ENCODE measurements at regions not wholly inside any gene's neighbourhood (a gene's known extent, or its start where the extent isn't known, plus 50 kb on each side); places are given as distances from the start of the nearest gene placed in this dataset.
"Not testable (repeated sequence)": the region's sequence is repeated elsewhere in the genome, so short reads cannot be mapped to it uniquely, and the experiment has no call there.

GRCh38 chr6:78783366-78783765 is 84.0 kb upstream of the IRAK1BP1 start:
- not testable (repeated sequence) for DNase-seq (ENCODE audit: low spot score)

DNA sequence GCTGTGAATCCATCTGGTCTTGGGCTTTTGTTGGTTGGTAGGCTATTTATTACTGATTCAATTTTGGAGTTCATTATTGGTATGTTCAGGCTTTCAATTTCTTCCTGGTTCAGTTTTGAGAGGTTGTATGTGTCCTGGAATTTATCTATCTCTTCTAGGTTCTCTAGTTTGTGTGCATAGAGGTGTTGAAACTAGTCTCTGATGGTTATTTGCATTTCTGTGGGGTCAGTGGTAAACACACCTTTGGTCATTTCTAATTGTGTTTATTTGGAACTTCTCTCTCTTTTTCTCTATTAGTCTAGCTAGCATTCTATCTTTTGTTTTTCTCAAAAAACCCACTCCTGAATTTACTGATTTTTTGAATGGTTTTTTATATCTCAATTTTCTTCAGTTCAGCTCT is 70.1 kb upstream of the IRAK1BP1 start:
- no peak for DNase-seq (ENCODE audit: low spot score)

GRCh38 chr6:78799682-78800081 is 67.7 kb upstream of the IRAK1BP1 start:
- DNase-seq (ENCODE audit: low spot score) = no peak

- not testable (repeated sequence) for DNase-seq (ENCODE audit: low spot score)
These were observed 60.6 kb upstream of the IRAK1BP1 start for GRCh38 chr6:78806792-78807191.

- DNase-seq (ENCODE audit: low spot score) = not testable (repeated sequence)
These were observed 59.5 kb upstream of the IRAK1BP1 start for GRCh38 chr6:78807655-78808355.

- DNase-seq (ENCODE audit: low spot score) = no peak
These were observed 58.9 kb upstream of the IRAK1BP1 start for GRCh38 chr6:78808356-78808891.

DNA sequence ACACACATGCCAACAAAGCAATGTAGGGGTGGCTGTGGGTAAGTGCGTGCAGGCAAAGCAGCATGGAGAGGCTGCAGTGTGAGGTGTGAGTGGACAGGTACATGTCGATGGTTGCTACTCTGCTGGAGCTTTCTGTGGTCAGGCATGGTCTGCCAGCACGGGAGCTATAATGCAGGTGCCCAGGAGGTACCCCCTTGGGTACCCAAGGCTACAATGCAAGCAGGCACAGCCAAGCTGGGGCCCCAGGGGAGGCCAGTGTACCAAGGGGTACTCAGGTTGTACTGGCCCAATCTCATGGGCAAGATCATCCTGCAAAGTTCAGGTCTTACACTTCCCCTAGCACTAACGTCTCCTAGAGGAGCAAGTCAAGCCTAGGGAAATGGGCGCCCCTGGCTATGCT is 58.4 kb upstream of the IRAK1BP1 start:
- no peak for DNase-seq (ENCODE audit: low spot score)

GRCh38 chr6:78810146-78810545 is 57.2 kb upstream of the IRAK1BP1 start:
- no peak for DNase-seq (ENCODE audit: low spot score)

DNA sequence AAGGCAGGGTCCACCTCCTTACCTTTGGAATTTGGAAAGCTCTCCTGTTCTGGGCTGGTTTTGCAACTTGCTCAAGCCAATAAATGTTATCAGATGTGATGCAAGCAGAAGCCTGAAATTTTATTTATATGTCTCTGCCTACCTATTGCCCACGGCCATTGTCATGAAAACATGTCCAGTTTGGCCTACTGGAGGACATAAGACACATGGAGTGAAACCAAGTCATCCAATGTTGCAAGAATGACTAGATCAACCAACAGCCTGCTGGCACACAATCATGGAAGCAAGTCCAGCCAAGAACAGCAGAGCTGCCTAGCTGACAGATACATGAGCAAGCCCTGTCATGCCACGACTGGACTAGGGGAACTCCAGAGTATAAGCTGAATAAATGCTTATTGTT is 56.7 kb upstream of the IRAK1BP1 start:
- DNase-seq (ENCODE audit: low spot score) = no peak
